NB4 (cell line): ENCODE measurements at regions not wholly inside any gene's neighbourhood (a gene's known extent, or its start where the extent isn't known, plus 50 kb on each side); places are given as distances from the start of the nearest gene placed in this dataset.

Experiments
- MAX ChIP-seq: IDR thresholded peaks from 2 replicates; pipeline ENCODE4 v1.6.1; 2011; ENCODE audit warnings: low read depth, low read length
- POLR2A ChIP-seq: IDR thresholded peaks from 2 replicates; pipeline ENCODE4 v1.6.1; 2011; ENCODE audit warnings: mild to moderate bottlenecking; ENCODE audit not compliant: insufficient read length; ENCODE audit errors: extremely low read depth
- TF ChIP-seq, protein P1 (sequence below): IDR thresholded peaks from one replicate; pipeline ENCODE4 v1.5.1; 2012; ENCODE audit warnings: low read depth, low read length

GRCh38 chr1:221981461-221981860 is 239.6 kb upstream of the DUSP10 start:
- TF ChIP-seq POLR2A (no peak), MAX (no peak)
- TF ChIP-seq, protein P1, sequence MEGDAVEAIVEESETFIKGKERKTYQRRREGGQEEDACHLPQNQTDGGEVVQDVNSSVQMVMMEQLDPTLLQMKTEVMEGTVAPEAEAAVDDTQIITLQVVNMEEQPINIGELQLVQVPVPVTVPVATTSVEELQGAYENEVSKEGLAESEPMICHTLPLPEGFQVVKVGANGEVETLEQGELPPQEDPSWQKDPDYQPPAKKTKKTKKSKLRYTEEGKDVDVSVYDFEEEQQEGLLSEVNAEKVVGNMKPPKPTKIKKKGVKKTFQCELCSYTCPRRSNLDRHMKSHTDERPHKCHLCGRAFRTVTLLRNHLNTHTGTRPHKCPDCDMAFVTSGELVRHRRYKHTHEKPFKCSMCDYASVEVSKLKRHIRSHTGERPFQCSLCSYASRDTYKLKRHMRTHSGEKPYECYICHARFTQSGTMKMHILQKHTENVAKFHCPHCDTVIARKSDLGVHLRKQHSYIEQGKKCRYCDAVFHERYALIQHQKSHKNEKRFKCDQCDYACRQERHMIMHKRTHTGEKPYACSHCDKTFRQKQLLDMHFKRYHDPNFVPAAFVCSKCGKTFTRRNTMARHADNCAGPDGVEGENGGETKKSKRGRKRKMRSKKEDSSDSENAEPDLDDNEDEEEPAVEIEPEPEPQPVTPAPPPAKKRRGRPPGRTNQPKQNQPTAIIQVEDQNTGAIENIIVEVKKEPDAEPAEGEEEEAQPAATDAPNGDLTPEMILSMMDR: no peak
